HepG2 (cell line): ENCODE measurements at regions not wholly inside any gene's neighbourhood (a gene's known extent, or its start where the extent isn't known, plus 50 kb on each side); places are given as distances from the start of the nearest gene placed in this dataset.

Source experiments
- ATAC-seq: fragments of 200-7000 bp; cut with Tn5 transposase; 3 replicates; pipeline ENCODE4 v1.9.1; 2020; ENCODE audit warnings: mild to moderate bottlenecking, moderate library complexity
- BruUV-seq: library from RNA; stranded (reverse); fragments of 400-500 nt; replicated peaks from 2 replicates; lab custom pipeline; 2021; lab: Mats Ljungman, UMichigan
- CTCF ChIA-PET: fragments of 300-600 bp; formaldehyde crosslinking; extraction: SDS; loops from one replicate; lab custom pipeline; 2021; ENCODE audit warnings: low total read pairs, inconsistent platforms, low intra/inter-chr PET ratio; lab: Yijun Ruan, JAX
- POLR2A ChIA-PET: fragments of 350-600 bp; sonication (Branson Sonifier 250); formaldehyde crosslinking; loops from one replicate; lab custom pipeline; 2020; ENCODE audit warnings: antibody characterized with exemption, inconsistent platforms; lab: Yijun Ruan, JAX
- DNase-seq: peaks from one replicate; pipeline ENCODE4 v3.0.0-alpha.2; 2015; ENCODE audit warnings: low spot score
- FAIRE-seq: peaks from 3 replicates; lab custom pipeline; 2011; peaks lifted over from hg19 to GRCh38; lab: Jason Lieb, UNC
- H2AFZ ChIP-seq: one replicate; pipeline ENCODE4 v1.6.1; 2011; ENCODE audit warnings: low read length, inconsistent platforms
- H3K27ac ChIP-seq: fragments of 300-600 bp; 3 replicates; pipeline ENCODE4 v1.8.0; 2011; ENCODE audit warnings: mixed run types, mild to moderate bottlenecking, mixed read lengths, low read length, inconsistent platforms; ENCODE audit not compliant: insufficient read depth; ENCODE audit errors: extremely low read length
- H3K27me3 ChIP-seq, 2 experiments: fragments of 200-600 bp in 1 of 2; 2 replicates in 1 of 2; 3 replicates in 1 of 2; pipeline versions ENCODE4 v1.6.0 to v1.8.0; 2011; ENCODE audit warnings: low read length in 2 of 2, mild to moderate bottlenecking in 2 of 2, moderate library complexity in 2 of 2, inconsistent platforms in 1 of 2; ENCODE audit not compliant: insufficient read depth in 2 of 2, control insufficient read depth in 1 of 2
- H3K36me3 ChIP-seq, 2 experiments: fragments of 200-600 bp in 1 of 2; replicated peaks in 1 of 2; 2 replicates in 1 of 2; 3 replicates in 1 of 2; pipeline versions ENCODE4 v1.5.1 to v1.8.0; 2011; ENCODE audit warnings: low read length in 2 of 2, inconsistent platforms in 1 of 2; ENCODE audit not compliant: insufficient read depth in 2 of 2, control insufficient read depth in 1 of 2
- H3K4me1 ChIP-seq: 2 replicates; pipeline ENCODE4 v1.5.1; 2012; ENCODE audit warnings: low read length, inconsistent platforms; ENCODE audit not compliant: insufficient read depth
- H3K4me2 ChIP-seq: 2 replicates; pipeline ENCODE4 v1.6.0; 2011; ENCODE audit warnings: low read depth, low read length, inconsistent platforms
- H3K4me3 ChIP-seq, 3 experiments: fragments of 200-600 bp in 1 of 3; sonication (generic), shearing (Covaris generic) in 1 of 3; replicated peaks in 1 of 3; 2 replicates each; pipeline ENCODE4 v1.5.1; 2011 to 2016; ENCODE audit warnings: low read length in 3 of 3, inconsistent platforms in 2 of 3, low read depth in 2 of 3, mild to moderate bottlenecking in 2 of 3, control low read depth in 1 of 3, mixed read lengths in 1 of 3; ENCODE audit not compliant: insufficient read depth in 1 of 3
- H3K79me2 ChIP-seq: one replicate; pipeline ENCODE4 v1.6.1; 2011; ENCODE audit warnings: low read length, inconsistent platforms; ENCODE audit not compliant: insufficient read depth
- H3K9ac ChIP-seq: 2 replicates; pipeline ENCODE4 v1.6.0; 2011; ENCODE audit warnings: mild to moderate bottlenecking, low read depth, low read length, inconsistent platforms; ENCODE audit not compliant: insufficient read depth
- H3K9me3 ChIP-seq: 2 replicates; pipeline ENCODE4 v1.5.1; 2012; ENCODE audit warnings: mild to moderate bottlenecking, low read length
- H4K20me1 ChIP-seq: 2 replicates; pipeline ENCODE4 v1.6.0; 2011; ENCODE audit warnings: inconsistent platforms, mild to moderate bottlenecking, low read length, moderate library complexity; ENCODE audit not compliant: insufficient read depth
- CREM ChIP-seq, 2 experiments: sonication (generic) in 1 of 2; formaldehyde crosslinking in 1 of 2; IDR thresholded peaks; 2 replicates each; pipeline versions ENCODE4 v1.4.0 to v1.6.1; 2016 to 2020; ENCODE audit warnings: antibody characterized with exemption in 1 of 2, mild to moderate bottlenecking in 1 of 2, missing genetic modification reagents in 1 of 2
- TBP ChIP-seq: sonication (generic); formaldehyde crosslinking; IDR thresholded peaks from 2 replicates; pipeline ENCODE4 v1.5.0; 2020; ENCODE audit warnings: missing genetic modification reagents
- TEAD3 ChIP-seq: optimal IDR thresholded peaks from 2 replicates; pipeline ENCODE3; 2016; ENCODE audit warnings: borderline replicate concordance
- ZBTB21 ChIP-seq: sonication (generic); formaldehyde crosslinking; IDR thresholded peaks from 2 replicates; pipeline ENCODE4 v1.4.0; 2020; ENCODE audit warnings: missing genetic modification reagents
- ZGPAT ChIP-seq: IDR thresholded peaks from 2 replicates; pipeline ENCODE4 v1.6.1; 2016; ENCODE audit warnings: mild to moderate bottlenecking
- ZKSCAN1 ChIP-seq: fragments of 150-350 bp; IDR thresholded peaks from 2 replicates; pipeline ENCODE4 v1.6.1; 2014; ENCODE audit warnings: low read length
- ZNF318 ChIP-seq: sonication (generic); formaldehyde crosslinking; IDR thresholded peaks from 2 replicates; pipeline ENCODE4 v1.4.0; 2020; ENCODE audit warnings: mild to moderate bottlenecking, missing genetic modification reagents
- WGBS: methylation state at CpG from one replicate; pipeline ENCODE4 v1.1.6; 2017; ENCODE audit warnings: low lambda C conversion rate; 5-methylcytosine and 5-hydroxymethylcytosine counted together
- in situ Hi-C: cut with HindIII; loops from 2 replicates; pipeline ENCODE4 v1.10.0; 2017; ENCODE audit warnings: low pct_unique_long_range_greater_than_20kb; ENCODE audit not compliant: extremely low pct_ligation_motif_present
- intact Hi-C: fragments of 100-400 bp; cut with micrococcal nuclease; formaldehyde crosslinking; loops from one replicate; pipeline ENCODE4 v1.10.0; 2022; ENCODE audit not compliant: unreplicated experiment

GRCh38 chr2:160680974-160681373, 187.4 kb upstream of the RBMS1 start:
- intact Hi-C loops (no loop called here), in situ Hi-C loops (no loop called here)
- H4K20me1 ChIP-seq, result no peaks in the 10 kb centered on the region
- ChIA-PET CTCF (no interaction called here), POLR2A (no interaction called here)
- H3K79me2 ChIP-seq, result no peaks in the 10 kb centered on the region
- no peak overlapping the region for H2AFZ ChIP-seq
- ATAC-seq (no peak), DNase-seq (no peak), FAIRE-seq (no peak)
- BruUV-seq, result no TSS peak
- no peaks in the 10 kb centered on the region for H3K36me3 ChIP-seq
- no peak overlapping the region for H3K4me3 ChIP-seq
- H3K27ac ChIP-seq, result no peak overlapping the region
- no peak for TF ChIP-seq ZKSCAN1
- no peak for TF ChIP-seq ZGPAT (CRISPR knock-in tag)
- no peak overlapping the region for H3K9ac ChIP-seq
- no peak overlapping the region for H3K4me2 ChIP-seq
- WGBS, result 3% methylated on average over 2 of the region's 2 CpGs
- no peaks in the 10 kb centered on the region for H3K27me3 ChIP-seq
- H3K9me3 ChIP-seq, result no peaks in the 10 kb centered on the region
- H3K4me1 ChIP-seq, result no peaks in the 10 kb centered on the region

- in situ Hi-C loops (no loop called here), intact Hi-C loops (no loop called here)
- Histone ChIP-seq H3K9ac (no peak overlapping the region), H3K4me2 (no peak overlapping the region), H3K36me3 (no peaks in the 10 kb centered on the region), H2AFZ (no peak overlapping the region), H3K4me3 (no peak overlapping the region), H3K4me1 (no peaks in the 10 kb centered on the region), H3K79me2 (no peaks in the 10 kb centered on the region), H3K27me3 (no peaks in the 10 kb centered on the region), H4K20me1 (no peaks in the 10 kb centered on the region), H3K9me3 (no peaks in the 10 kb centered on the region), H3K27ac (no peak overlapping the region)
- ChIA-PET POLR2A (no interaction called here), CTCF (no interaction called here)
- BruUV-seq, result no TSS peak
- WGBS, result 7% methylated on average over 3 of the region's 3 CpGs
- FAIRE-seq (no peak), DNase-seq (no peak), ATAC-seq (no peak)
- TF ChIP-seq TBP (CRISPR knock-in tag) (no peak), CREM (IDR thresholded peaks at IDR 0.05) (no peak), CREM (CRISPR knock-in tag; IDR thresholded peaks at IDR 0.05) (no peak), ZNF318 (CRISPR knock-in tag) (no peak), TEAD3 (CRISPR knock-in tag) (no peak), ZBTB21 (CRISPR knock-in tag) (no peak)
Observed at GRCh38 chr2:160683206-160683605, 189.6 kb upstream of the RBMS1 start.
